A673 (cell line): ENCODE measurements at regions not wholly inside any gene's neighbourhood (a gene's known extent, or its start where the extent isn't known, plus 50 kb on each side); places are given as distances from the start of the nearest gene placed in this dataset.
"Not testable (repeated sequence)": the region's sequence is repeated elsewhere in the genome, so short reads cannot be mapped to it uniquely, and the experiment has no call there.

Experiments used
- BruUV-seq: library from RNA; stranded (reverse); fragments of 400-500 nt; replicated peaks from 2 replicates; lab custom pipeline; 2021; lab: Mats Ljungman, UMichigan
- CTCF ChIA-PET: fragments of 300-600 bp; sonication (Branson Sonifier 250); formaldehyde crosslinking; loops from one replicate; lab custom pipeline; 2022; ENCODE audit warnings: antibody characterized with exemption; lab: Charles Lee
- POLR2A ChIA-PET: fragments of 300-600 bp; sonication (Branson Sonifier 250); formaldehyde crosslinking; loops from one replicate; lab custom pipeline; 2022; ENCODE audit warnings: antibody characterized with exemption; ENCODE audit not compliant: low non-redundant PET; lab: Charles Lee
- DNase-seq: peaks from one replicate; pipeline ENCODE4 v3.0.0-alpha.2; 2015; ENCODE audit warnings: low spot score
- H3K27ac ChIP-seq: fragments of 200-600 bp; sonication (generic); 2 replicates; pipeline ENCODE4 v1.5.1; 2016; ENCODE audit warnings: mixed run types, low read depth, mild to moderate bottlenecking, mixed read lengths, antibody characterized with exemption, low read length; ENCODE audit not compliant: poor library complexity, severe bottlenecking
- H3K27me3 ChIP-seq: fragments of 200-600 bp; sonication (generic); replicated peaks from 2 replicates; pipeline ENCODE4 v1.6.1; 2017; ENCODE audit warnings: mixed run types, low read depth, mild to moderate bottlenecking, mixed read lengths, antibody characterized with exemption, low read length; ENCODE audit not compliant: insufficient read depth, poor library complexity
- H3K36me3 ChIP-seq: fragments of 200-600 bp; sonication (generic); 2 replicates; pipeline ENCODE4 v1.6.1; 2016; ENCODE audit warnings: mixed run types, mild to moderate bottlenecking, mixed read lengths, antibody characterized with exemption, low read length; ENCODE audit not compliant: insufficient read depth, poor library complexity, severe bottlenecking
- H3K4me1 ChIP-seq: fragments of 200-600 bp; sonication (generic); 2 replicates; pipeline ENCODE4 v1.6.1; 2017; ENCODE audit warnings: mixed run types, mild to moderate bottlenecking, mixed read lengths, antibody characterized with exemption, low read length; ENCODE audit not compliant: insufficient read depth, poor library complexity, severe bottlenecking
- H3K4me3 ChIP-seq: fragments of 200-600 bp; sonication (generic); 2 replicates; pipeline ENCODE4 v1.5.1; 2016; ENCODE audit warnings: low read depth, mixed run types, mild to moderate bottlenecking, mixed read lengths, low read length; ENCODE audit not compliant: poor library complexity, severe bottlenecking
- H3K9me3 ChIP-seq: fragments of 200-600 bp; sonication (generic); 2 replicates; pipeline ENCODE4 v1.6.1; 2016; ENCODE audit warnings: mixed run types, low read depth, mild to moderate bottlenecking, mixed read lengths, antibody characterized with exemption, low read length; ENCODE audit not compliant: poor library complexity, severe bottlenecking
- EZH2 ChIP-seq: fragments of 200-600 bp; sonication (generic); IDR thresholded peaks from 2 replicates; pipeline ENCODE4 v1.6.1; 2017; ENCODE audit warnings: borderline replicate concordance, low read depth, mild to moderate bottlenecking, mixed read lengths, antibody characterized with exemption, low read length; ENCODE audit not compliant: poor library complexity, severe bottlenecking
- intact Hi-C: fragments of 100-400 bp; cut with micrococcal nuclease; formaldehyde crosslinking; loops from one replicate; pipeline ENCODE4 v1.10.0; 2022; ENCODE audit not compliant: unreplicated experiment
- TF ChIP-seq, protein P1 (sequence below): fragments of 300-800, 200-600 bp; sonication (generic); conservative IDR thresholded peaks from 2 replicates; pipeline ENCODE4 v1.5.1; 2017; ENCODE audit warnings: low read depth, mild to moderate bottlenecking, antibody characterized with exemption, low read length, moderate library complexity, mixed read lengths

DNA sequence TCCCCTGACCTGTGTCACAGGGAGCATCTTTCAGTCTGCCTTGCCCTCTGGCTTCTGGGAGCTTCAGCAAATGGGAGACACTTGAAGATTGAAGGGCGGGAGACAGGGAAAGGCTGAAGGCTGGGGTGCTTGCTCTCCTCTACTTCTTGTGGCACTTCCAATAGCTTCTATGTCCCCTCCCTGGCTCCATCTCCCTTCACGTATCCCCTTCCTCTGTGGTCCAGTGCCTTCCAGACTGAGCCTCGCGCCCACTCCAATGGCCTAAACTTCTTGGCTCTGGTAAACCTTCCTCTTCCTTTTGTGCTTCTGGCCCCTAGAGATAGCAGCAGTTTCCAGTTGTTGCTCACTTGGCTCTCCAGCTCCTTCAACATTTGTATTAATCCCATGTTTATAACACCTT, 69.8 kb upstream of the TOPAZ1 start:
- intact Hi-C loops, result no loop called here
- Histone ChIP-seq H3K4me1 (no peaks in the 10 kb centered on the region), H3K9me3 (no peaks in the 10 kb centered on the region), H3K4me3 (no peak overlapping the region), H3K36me3 (no peaks in the 10 kb centered on the region), H3K27me3 (no peaks in the 10 kb centered on the region), H3K27ac (no peak overlapping the region)
- DNase-seq, result no peak
- BruUV-seq, result no TSS peak
- no peak for TF ChIP-seq EZH2
- TF ChIP-seq, protein P1, sequence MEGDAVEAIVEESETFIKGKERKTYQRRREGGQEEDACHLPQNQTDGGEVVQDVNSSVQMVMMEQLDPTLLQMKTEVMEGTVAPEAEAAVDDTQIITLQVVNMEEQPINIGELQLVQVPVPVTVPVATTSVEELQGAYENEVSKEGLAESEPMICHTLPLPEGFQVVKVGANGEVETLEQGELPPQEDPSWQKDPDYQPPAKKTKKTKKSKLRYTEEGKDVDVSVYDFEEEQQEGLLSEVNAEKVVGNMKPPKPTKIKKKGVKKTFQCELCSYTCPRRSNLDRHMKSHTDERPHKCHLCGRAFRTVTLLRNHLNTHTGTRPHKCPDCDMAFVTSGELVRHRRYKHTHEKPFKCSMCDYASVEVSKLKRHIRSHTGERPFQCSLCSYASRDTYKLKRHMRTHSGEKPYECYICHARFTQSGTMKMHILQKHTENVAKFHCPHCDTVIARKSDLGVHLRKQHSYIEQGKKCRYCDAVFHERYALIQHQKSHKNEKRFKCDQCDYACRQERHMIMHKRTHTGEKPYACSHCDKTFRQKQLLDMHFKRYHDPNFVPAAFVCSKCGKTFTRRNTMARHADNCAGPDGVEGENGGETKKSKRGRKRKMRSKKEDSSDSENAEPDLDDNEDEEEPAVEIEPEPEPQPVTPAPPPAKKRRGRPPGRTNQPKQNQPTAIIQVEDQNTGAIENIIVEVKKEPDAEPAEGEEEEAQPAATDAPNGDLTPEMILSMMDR, result no peak
- ChIA-PET CTCF (no interaction called here), POLR2A (no interaction called here)

- DNase-seq, intact Hi-C loops: not testable (repeated sequence)
Measured at GRCh38 chr3:44172701-44173100, 69.0 kb upstream of the TOPAZ1 start.

GRCh38 chr3:44173263-44173662, 68.4 kb upstream of the TOPAZ1 start:
- H3K4me1 ChIP-seq, result no peaks in the 10 kb centered on the region
- no peaks in the 10 kb centered on the region for H3K9me3 ChIP-seq
- no peak overlapping the region for H3K27ac ChIP-seq
- CTCF ChIA-PET, result no interaction called here
- no TSS peak for BruUV-seq
- POLR2A ChIA-PET, result no interaction called here
- no peaks in the 10 kb centered on the region for H3K27me3 ChIP-seq
- no peak overlapping the region for H3K4me3 ChIP-seq
- no peak for TF ChIP-seq EZH2
- TF ChIP-seq, protein P1, result no peak
- DNase-seq, result no peak
- intact Hi-C loops, result no loop called here
- H3K36me3 ChIP-seq, result no peaks in the 10 kb centered on the region

More at GRCh38 chr3:44172701-44173100, 69.0 kb upstream of the TOPAZ1 start:
- POLR2A ChIA-PET, H3K27ac ChIP-seq, CTCF ChIA-PET, H3K9me3 ChIP-seq, H3K4me1 ChIP-seq, H3K36me3 ChIP-seq, H3K27me3 ChIP-seq, BruUV-seq, H3K4me3 ChIP-seq: not testable (repeated sequence)

- BruUV-seq, result no TSS peak
- intact Hi-C loops, result no loop called here
- no peaks in the 10 kb centered on the region for H3K9me3 ChIP-seq
- H3K4me1 ChIP-seq, result no peaks in the 10 kb centered on the region
- H3K27me3 ChIP-seq, result no peaks in the 10 kb centered on the region
- no peaks in the 10 kb centered on the region for H3K36me3 ChIP-seq
- no peak overlapping the region for H3K27ac ChIP-seq
- DNase-seq, result no peak
- H3K4me3 ChIP-seq, result no peak overlapping the region
- POLR2A ChIA-PET, result no interaction called here
- CTCF ChIA-PET, result no interaction called here
- TF ChIP-seq, protein P1, result no peak
- no peak for TF ChIP-seq EZH2
Measured at GRCh38 chr3:44175070-44175469, 66.6 kb upstream of the TOPAZ1 start.
